Fibroblast of lung (primary cell): ENCODE measurements at regions not wholly inside any gene's neighbourhood (a gene's known extent, or its start where the extent isn't known, plus 50 kb on each side); places are given as distances from the start of the nearest gene placed in this dataset.

Source experiments
- DNase-seq, 2 donors: peaks; one replicate each; pipeline versions ENCODE4 v3.0.0 to v3.0.0-alpha.2; 2010; ENCODE audit warnings: low read depth in 2 of 2
- H2AFZ ChIP-seq: 2 replicates; pipeline ENCODE4 v1.5.1; 2012; ENCODE audit warnings: low read length, control low read depth, inconsistent platforms
- H3K27ac ChIP-seq: 2 replicates; pipeline ENCODE4 v1.5.1; 2011; ENCODE audit warnings: low read length, control low read depth; ENCODE audit not compliant: insufficient read depth
- H3K27me3 ChIP-seq: 2 replicates; pipeline ENCODE4 v1.5.1; 2011; ENCODE audit warnings: mild to moderate bottlenecking, low read length; ENCODE audit not compliant: control insufficient read depth, insufficient read depth
- H3K36me3 ChIP-seq: 2 replicates; pipeline ENCODE4 v1.5.1; 2011; ENCODE audit warnings: low read length; ENCODE audit not compliant: control insufficient read depth, insufficient read depth
- H3K4me1 ChIP-seq: 2 replicates; pipeline ENCODE4 v1.5.1; 2011; ENCODE audit warnings: low read length; ENCODE audit not compliant: control insufficient read depth, insufficient read depth; ENCODE audit errors: extremely low read depth
- H3K4me2 ChIP-seq: 2 replicates; pipeline ENCODE4 v1.5.1; 2011; ENCODE audit warnings: low read length, control low read depth; ENCODE audit not compliant: insufficient read depth; ENCODE audit errors: extremely low read depth
- H3K4me3 ChIP-seq, 4 experiments: fragments of 200-600 bp in 1 of 4; sonication (generic) in 1 of 4; replicated peaks in 1 of 4; 2 replicates each; pipeline ENCODE4 v1.5.1; 2011 to 2016; ENCODE audit warnings: low read length in 4 of 4, low read depth in 3 of 4, mild to moderate bottlenecking in 3 of 4, control low read depth in 2 of 4, inconsistent platforms in 1 of 4, mixed read lengths in 1 of 4; ENCODE audit not compliant: insufficient read depth in 1 of 4; ENCODE audit errors: control extremely low read depth in 1 of 4
- H3K79me2 ChIP-seq: 2 replicates; pipeline ENCODE4 v1.5.1; 2012; ENCODE audit warnings: mild to moderate bottlenecking, low read length, inconsistent platforms; ENCODE audit not compliant: control insufficient read depth, insufficient read depth
- H3K9ac ChIP-seq: 2 replicates; pipeline ENCODE4 v1.5.1; 2011; ENCODE audit warnings: mild to moderate bottlenecking, low read length, control low read depth; ENCODE audit not compliant: insufficient read depth
- H3K9me3 ChIP-seq: 2 replicates; pipeline ENCODE4 v1.5.1; 2012; ENCODE audit warnings: low read depth, low read length; ENCODE audit not compliant: control insufficient read depth, insufficient read depth
- H4K20me1 ChIP-seq: 2 replicates; pipeline ENCODE4 v1.5.1; 2011; ENCODE audit warnings: low read length; ENCODE audit not compliant: control insufficient read depth, insufficient read depth; ENCODE audit errors: extremely low read depth
- EZH2 ChIP-seq: IDR thresholded peaks from 2 replicates; pipeline ENCODE4 v1.5.1; 2012; ENCODE audit warnings: low read length, control low read depth, mild to moderate bottlenecking; ENCODE audit errors: missing control alignments
- TF ChIP-seq, protein P1 (sequence below), 2 donors: IDR thresholded peaks in 1 of 2; conservative IDR thresholded peaks in 1 of 2; 1 replicate in 1 of 2; 2 replicates in 1 of 2; pipeline ENCODE4 v1.5.1; 2011 to 2012; ENCODE audit warnings: low read length in 2 of 2, control low read depth in 1 of 2, inconsistent platforms in 1 of 2, low read depth in 1 of 2, mild to moderate bottlenecking in 1 of 2

DNA sequence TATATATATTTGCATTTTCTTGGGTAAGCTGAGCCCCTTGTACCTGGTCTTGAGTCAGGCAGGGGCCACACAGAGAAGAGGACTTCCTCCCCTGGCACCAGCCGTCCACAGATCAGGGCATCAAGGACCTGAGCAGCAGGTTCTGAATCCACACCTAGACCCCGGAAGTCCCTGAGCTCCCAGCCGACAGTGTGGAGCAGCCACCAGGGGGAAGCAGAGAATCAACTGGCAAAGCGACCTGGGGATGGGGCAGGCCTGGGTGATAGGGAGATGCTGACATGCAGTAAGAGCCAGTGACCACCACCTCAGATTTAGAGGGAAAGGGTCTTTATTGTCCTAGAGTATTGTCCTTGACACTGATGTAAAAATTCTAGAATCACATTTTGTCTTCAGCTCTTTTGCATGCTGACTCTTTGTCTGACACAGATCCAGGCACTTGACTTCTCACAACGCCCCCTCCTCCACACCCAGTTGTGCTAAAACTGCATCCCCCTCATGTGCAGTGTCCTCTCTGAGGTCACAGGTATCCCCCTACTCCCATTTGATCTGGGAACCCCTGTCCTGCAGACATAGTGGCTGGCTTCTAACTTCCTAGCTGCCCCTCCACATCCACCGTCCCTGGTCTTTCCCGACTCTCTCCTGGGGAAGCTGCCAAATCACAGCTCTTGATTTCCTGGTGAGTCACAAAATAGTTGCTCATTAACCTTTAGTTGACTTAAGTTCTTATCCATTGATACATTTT, 109.3 kb downstream of the GGTLC2 start:
- Histone ChIP-seq H3K4me3 (no peak overlapping the region), H3K27me3 (no peaks in the 10 kb centered on the region), H3K4me1 (no peaks in the 10 kb centered on the region), H2AFZ (no peak overlapping the region), H3K4me2 (no peak overlapping the region), H4K20me1 (no peaks in the 10 kb centered on the region), H3K9me3 (no peaks in the 10 kb centered on the region), H3K79me2 (no peaks in the 10 kb centered on the region), H3K36me3 (no peaks in the 10 kb centered on the region), H3K9ac (no peak overlapping the region), H3K27ac (no peak overlapping the region)
- no peak for TF ChIP-seq EZH2
- TF ChIP-seq, protein P1, sequence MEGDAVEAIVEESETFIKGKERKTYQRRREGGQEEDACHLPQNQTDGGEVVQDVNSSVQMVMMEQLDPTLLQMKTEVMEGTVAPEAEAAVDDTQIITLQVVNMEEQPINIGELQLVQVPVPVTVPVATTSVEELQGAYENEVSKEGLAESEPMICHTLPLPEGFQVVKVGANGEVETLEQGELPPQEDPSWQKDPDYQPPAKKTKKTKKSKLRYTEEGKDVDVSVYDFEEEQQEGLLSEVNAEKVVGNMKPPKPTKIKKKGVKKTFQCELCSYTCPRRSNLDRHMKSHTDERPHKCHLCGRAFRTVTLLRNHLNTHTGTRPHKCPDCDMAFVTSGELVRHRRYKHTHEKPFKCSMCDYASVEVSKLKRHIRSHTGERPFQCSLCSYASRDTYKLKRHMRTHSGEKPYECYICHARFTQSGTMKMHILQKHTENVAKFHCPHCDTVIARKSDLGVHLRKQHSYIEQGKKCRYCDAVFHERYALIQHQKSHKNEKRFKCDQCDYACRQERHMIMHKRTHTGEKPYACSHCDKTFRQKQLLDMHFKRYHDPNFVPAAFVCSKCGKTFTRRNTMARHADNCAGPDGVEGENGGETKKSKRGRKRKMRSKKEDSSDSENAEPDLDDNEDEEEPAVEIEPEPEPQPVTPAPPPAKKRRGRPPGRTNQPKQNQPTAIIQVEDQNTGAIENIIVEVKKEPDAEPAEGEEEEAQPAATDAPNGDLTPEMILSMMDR (conservative IDR thresholded peaks at IDR 0.05 in 1 of 2, IDR thresholded peaks at IDR 0.05 in 1 of 2; ENCODE audit: low read depth in 1 of 2, low read length in 2 of 2), result peak; percentile 42 to 75
- peak; percentile 2 to 37 for DNase-seq

DNA sequence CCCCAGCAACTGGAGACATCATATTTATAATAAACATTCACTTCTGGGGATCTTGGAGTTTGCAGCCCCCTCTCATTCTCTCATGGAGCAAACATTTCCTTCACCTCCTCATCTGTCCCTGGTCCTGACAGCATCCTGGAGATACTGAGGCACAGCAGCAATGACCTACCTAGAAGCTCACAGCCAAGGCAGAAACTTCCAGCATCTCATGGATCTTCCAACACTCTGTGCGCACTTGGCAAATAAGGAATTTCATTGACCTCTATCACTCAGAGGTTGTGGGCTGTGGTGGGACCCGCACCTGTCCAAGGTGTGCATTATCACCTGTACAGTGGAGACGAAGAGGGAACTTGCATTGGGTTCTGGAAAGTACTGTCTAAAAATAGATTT, 109.8 kb downstream of the GGTLC2 start:
- H3K4me2 ChIP-seq, result no peak overlapping the region
- no peaks in the 10 kb centered on the region for H3K27me3 ChIP-seq
- H3K27ac ChIP-seq, result no peak overlapping the region
- H4K20me1 ChIP-seq, result no peaks in the 10 kb centered on the region
- TF ChIP-seq EZH2, result no peak
- TF ChIP-seq, protein P1 (conservative IDR thresholded peaks at IDR 0.05 in 1 of 2, IDR thresholded peaks at IDR 0.05 in 1 of 2; ENCODE audit: low read depth in 1 of 2, low read length in 2 of 2), result no peak
- H3K9me3 ChIP-seq, result no peaks in the 10 kb centered on the region
- H3K9ac ChIP-seq, result no peak overlapping the region
- no peaks in the 10 kb centered on the region for H3K79me2 ChIP-seq
- no peaks in the 10 kb centered on the region for H3K36me3 ChIP-seq
- H3K4me3 ChIP-seq, result no peak overlapping the region
- no peak for DNase-seq
- H3K4me1 ChIP-seq, result no peaks in the 10 kb centered on the region
- H2AFZ ChIP-seq, result no peak overlapping the region

DNA sequence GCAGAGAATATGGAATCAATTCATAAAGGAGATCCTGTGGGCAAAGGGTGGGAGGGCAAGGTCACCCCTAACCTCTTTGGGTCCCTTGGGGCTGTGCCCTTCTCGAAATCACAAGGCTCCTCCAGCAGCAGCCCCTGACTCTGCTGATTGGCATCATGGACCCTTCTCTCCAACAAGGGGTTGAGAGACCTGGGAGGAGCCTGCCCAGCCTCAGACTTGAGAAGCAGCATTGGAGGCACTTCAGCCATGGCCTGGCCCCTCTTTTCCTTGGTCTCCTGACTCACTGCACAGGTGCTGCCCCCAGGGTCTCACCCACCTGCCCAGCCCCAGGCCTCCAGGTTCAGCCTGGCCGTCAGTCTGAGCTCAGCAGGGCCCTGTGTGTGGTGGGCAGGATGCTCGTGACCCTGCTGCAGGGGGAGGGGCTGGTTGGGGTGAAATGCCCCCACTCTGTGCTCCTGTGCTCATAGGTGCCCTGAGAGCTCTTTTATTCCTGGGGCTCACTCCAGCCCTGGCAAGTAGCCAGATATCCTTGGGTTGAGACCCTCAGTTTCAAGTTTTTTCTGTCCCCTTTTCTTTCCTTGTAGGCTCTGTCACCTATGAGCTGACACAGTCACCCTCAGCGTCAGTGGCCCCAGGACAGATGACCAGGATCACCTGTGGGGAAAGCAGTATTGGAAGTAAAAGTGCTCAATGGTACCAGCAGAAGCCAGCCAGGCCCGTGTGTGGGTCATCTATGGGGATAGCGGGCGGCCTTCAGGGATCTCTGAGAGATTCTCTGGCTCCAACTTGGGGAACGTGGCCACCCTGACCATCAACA, 110.8 kb downstream of the GGTLC2 start:
- Histone ChIP-seq H3K4me3 (no peak overlapping the region), H3K4me1 (no peaks in the 10 kb centered on the region), H3K79me2 (no peaks in the 10 kb centered on the region), H3K27me3 (no peaks in the 10 kb centered on the region), H3K9me3 (no peaks in the 10 kb centered on the region), H4K20me1 (no peaks in the 10 kb centered on the region), H3K27ac (no peak overlapping the region), H3K9ac (no peak overlapping the region), H3K36me3 (no peaks in the 10 kb centered on the region), H3K4me2 (no peak overlapping the region), H2AFZ (no peak overlapping the region)
- DNase-seq, result no peak
- no peak for TF ChIP-seq EZH2
- TF ChIP-seq, protein P1 (conservative IDR thresholded peaks at IDR 0.05 in 1 of 2, IDR thresholded peaks at IDR 0.05 in 1 of 2; ENCODE audit: low read depth in 1 of 2, low read length in 2 of 2), result no peak
